T-helper 2 cell treated with Interferon-gamma antibody and Interleukin-4, amounts not matched to agents 100 ng/mL and 5 ng/mL, for 36 hours (primary cell): ENCODE measurements at regions not wholly inside any gene's neighbourhood (a gene's known extent, or its start where the extent isn't known, plus 50 kb on each side); places are given as distances from the start of the nearest gene placed in this dataset.

Source experiments
- intact Hi-C: fragments of 100-400 bp; cut with micrococcal nuclease; formaldehyde crosslinking; loops from one replicate; pipeline ENCODE4 v1.15.1; 2023

GRCh38 chr12:91382081-91382543 is 199.5 kb upstream of the DCN start:
- intact Hi-C loops: loop anchor here (1.0 to 10.0 kb wide), 9 partner anchors 193 to 1605 kb away; no protein-coding TSS in a partner anchor

GRCh38 chr12:91381309-91381804 is 198.7 kb upstream of the DCN start:
- intact Hi-C loops: loop anchor here (5.0 to 10.0 kb wide), 4 partner anchors 193 to 1606 kb away; no protein-coding TSS in a partner anchor

- intact Hi-C loops: loop anchor here (5.0 to 10.0 kb wide), 4 partner anchors 194 to 1607 kb away; no protein-coding TSS in a partner anchor
Measured at GRCh38 chr12:91380631-91381030, 198.0 kb upstream of the DCN start.

GRCh38 chr12:91379051-91379775 is 196.6 kb upstream of the DCN start:
- intact Hi-C loops: no loop called here

- intact Hi-C loops: no loop called here
Measured at GRCh38 chr12:91377436-91377835, 194.8 kb upstream of the DCN start.

- intact Hi-C loops: no loop called here
Measured at GRCh38 chr12:91373086-91373485, 190.5 kb upstream of the DCN start.

- intact Hi-C loops: no loop called here
Measured at GRCh38 chr12:91370086-91370868, 187.7 kb upstream of the DCN start.

GRCh38 chr12:91368613-91369012 is 186.0 kb upstream of the DCN start:
- intact Hi-C loops: no loop called here

- intact Hi-C loops: no loop called here
Measured at GRCh38 chr12:91367234-91367849, 184.7 kb upstream of the DCN start.

- intact Hi-C loops: no loop called here
Measured at GRCh38 chr12:91364471-91365184, 182.0 kb upstream of the DCN start.

- intact Hi-C loops: loop anchor here (1.0 kb wide), 1 partner anchor 1288 kb away; no protein-coding TSS in a partner anchor
Measured at GRCh38 chr12:91361864-91362263, 179.2 kb upstream of the DCN start.

- intact Hi-C loops: no loop called here
Measured at GRCh38 chr12:91357381-91357780, 174.8 kb upstream of the DCN start.

GRCh38 chr12:91356405-91356804 is 173.8 kb upstream of the DCN start:
- intact Hi-C loops: no loop called here

GRCh38 chr12:91355150-91356006 is 172.8 kb upstream of the DCN start:
- intact Hi-C loops: no loop called here

- intact Hi-C loops: no loop called here
Measured at GRCh38 chr12:91353266-91353665, 170.6 kb upstream of the DCN start.

- intact Hi-C loops: no loop called here
Measured at GRCh38 chr12:91349476-91349875, 166.9 kb upstream of the DCN start.

- intact Hi-C loops: no loop called here
Measured at GRCh38 chr12:91347481-91348214, 165.0 kb upstream of the DCN start.

- intact Hi-C loops: no loop called here
Measured at GRCh38 chr12:91346827-91347226, 164.2 kb upstream of the DCN start.

- intact Hi-C loops: no loop called here
Measured at GRCh38 chr12:91344408-91344807, 161.8 kb upstream of the DCN start.
